GM12874 (cell line): ENCODE measurements at regions not wholly inside any gene's neighbourhood (a gene's known extent, or its start where the extent isn't known, plus 50 kb on each side); places are given as distances from the start of the nearest gene placed in this dataset.

Source experiments
- TF ChIP-seq, protein P1 (sequence below): IDR thresholded peaks from 2 replicates; pipeline ENCODE4 v1.5.1; 2011; ENCODE audit warnings: low read depth, mild to moderate bottlenecking, control low read depth, low read length, moderate library complexity; ENCODE audit not compliant: insufficient read depth

DNA sequence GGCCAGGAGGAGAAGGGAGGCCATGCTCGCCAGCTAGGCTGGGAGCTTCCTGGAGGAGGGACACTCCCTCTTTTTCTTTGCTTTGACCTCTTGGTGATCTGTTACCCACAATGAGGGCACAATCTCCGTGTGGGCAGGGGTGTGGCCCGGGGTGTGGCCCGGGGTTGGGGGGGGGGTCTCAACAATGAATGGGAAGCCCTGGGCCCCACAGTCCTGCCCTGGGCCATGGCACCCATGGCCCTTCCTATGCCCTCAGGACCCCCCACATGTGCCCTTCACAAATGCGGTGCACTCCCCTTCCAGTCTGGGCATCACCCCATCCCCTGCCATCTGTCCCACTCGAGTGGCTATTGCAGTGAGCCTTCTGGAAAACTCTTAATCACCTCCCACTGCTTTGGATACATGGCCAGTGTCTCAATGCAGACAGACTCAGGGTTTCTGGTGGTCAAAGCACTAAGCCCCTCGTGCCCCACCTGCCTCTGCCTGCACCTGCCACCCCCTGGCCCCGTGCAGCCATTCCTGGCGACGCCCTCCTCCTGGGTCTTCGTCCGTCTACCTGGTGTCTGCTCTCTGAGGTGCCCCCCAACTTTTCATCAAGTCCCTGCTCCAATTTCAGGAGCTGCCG is 611.3 kb downstream of the TBC1D22A start:
- TF ChIP-seq, protein P1, sequence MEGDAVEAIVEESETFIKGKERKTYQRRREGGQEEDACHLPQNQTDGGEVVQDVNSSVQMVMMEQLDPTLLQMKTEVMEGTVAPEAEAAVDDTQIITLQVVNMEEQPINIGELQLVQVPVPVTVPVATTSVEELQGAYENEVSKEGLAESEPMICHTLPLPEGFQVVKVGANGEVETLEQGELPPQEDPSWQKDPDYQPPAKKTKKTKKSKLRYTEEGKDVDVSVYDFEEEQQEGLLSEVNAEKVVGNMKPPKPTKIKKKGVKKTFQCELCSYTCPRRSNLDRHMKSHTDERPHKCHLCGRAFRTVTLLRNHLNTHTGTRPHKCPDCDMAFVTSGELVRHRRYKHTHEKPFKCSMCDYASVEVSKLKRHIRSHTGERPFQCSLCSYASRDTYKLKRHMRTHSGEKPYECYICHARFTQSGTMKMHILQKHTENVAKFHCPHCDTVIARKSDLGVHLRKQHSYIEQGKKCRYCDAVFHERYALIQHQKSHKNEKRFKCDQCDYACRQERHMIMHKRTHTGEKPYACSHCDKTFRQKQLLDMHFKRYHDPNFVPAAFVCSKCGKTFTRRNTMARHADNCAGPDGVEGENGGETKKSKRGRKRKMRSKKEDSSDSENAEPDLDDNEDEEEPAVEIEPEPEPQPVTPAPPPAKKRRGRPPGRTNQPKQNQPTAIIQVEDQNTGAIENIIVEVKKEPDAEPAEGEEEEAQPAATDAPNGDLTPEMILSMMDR: no peak

DNA sequence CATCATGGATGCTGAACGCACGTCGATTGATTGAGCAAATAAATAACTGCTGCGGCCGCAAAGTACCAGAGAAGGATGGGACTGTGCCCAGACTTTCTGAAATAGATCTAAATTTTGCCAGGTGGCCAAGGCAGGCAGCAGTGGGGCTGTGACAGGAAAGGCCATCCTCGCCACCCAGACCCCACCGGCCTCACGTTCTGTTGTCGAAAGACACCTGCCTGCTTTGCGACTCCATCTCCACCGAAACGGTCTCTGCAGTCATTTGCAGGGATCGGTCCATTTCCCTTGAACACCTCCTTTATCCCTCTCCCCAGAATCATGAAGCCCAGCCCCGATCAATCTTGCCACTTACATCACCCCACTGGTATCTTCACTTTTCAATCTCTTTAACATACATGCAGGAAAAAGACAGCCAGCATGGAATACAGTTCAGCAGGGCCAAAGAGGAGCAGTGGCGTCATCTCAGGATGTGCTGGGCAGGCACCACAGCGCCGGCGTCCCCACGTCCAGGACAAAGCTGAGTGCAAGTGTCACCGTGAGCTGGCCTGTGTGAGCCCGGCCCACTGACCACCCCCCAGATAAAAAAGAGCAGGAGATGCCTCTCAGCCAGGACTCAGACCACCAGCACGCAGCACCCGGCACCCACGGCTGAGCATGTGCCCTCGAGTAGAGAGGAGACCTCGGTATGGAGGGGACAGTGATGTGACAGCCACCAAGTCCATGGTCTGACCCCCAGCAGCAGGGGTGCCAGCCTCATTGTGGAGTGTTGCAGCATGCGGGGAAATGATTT is 610.3 kb downstream of the TBC1D22A start:
- TF ChIP-seq, protein P1: no peak

DNA sequence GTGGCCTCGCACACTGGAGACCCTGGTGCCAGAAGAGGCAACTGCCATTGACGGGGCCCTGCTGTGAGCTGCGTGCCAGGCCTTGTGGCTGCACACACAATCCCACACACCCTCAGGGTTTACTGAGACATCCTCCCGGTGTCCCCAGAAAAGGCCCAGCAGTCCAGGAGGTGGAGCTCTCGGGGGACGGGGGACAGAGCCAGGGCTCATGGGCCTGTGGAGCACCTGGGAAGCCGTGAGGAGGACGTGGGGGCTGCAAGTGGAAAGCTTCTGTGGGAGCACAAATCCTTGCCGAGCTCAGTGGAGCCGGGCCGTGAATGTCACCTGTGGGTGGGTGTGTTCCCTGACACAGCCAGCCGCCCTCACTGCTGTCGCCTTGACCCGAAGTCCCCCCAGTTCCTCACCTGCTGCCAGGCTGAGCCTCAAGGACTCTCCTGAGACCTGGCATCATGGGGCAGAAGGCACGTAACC is 609.7 kb downstream of the TBC1D22A start:
- TF ChIP-seq, protein P1: no peak

DNA sequence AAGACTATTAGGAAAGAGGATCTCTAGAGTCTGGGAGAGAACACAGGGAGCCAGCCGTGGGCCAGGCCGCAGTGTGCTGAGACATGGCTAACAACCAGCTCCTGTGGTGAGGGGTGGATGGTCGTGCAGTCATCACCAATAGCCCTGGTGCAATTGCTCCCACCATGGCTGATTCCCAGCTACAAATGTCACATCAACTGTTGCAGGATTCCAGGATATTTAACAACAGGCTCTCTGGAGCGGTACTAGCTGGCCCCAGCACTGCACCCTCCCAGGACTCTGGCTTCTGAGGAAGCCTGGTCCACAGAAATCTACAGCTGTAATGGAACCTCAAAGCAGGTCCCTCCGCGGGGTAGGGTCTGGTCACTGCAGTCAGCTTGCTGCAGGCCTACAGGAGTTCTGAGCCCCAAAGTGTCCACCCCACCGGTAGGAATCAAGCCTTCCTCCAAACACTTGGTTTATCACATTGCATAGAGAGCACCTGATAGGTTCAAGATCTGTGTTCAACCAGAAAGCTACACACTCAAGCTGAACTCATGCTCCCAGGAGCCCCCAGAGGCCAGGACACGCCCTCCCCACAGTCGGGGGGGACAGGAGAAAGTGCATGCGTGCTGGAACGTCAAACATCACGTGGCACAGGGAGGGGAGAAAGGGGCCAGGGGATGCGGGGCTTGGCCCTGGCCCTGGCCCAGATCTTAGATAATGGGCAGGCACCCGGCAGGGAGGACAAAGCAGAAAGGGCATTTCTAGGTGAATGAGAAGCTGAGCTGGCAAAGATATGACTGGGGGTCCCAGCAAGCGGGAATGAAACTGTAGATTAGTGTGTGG is 609.0 kb downstream of the TBC1D22A start:
- TF ChIP-seq, protein P1: no peak

DNA sequence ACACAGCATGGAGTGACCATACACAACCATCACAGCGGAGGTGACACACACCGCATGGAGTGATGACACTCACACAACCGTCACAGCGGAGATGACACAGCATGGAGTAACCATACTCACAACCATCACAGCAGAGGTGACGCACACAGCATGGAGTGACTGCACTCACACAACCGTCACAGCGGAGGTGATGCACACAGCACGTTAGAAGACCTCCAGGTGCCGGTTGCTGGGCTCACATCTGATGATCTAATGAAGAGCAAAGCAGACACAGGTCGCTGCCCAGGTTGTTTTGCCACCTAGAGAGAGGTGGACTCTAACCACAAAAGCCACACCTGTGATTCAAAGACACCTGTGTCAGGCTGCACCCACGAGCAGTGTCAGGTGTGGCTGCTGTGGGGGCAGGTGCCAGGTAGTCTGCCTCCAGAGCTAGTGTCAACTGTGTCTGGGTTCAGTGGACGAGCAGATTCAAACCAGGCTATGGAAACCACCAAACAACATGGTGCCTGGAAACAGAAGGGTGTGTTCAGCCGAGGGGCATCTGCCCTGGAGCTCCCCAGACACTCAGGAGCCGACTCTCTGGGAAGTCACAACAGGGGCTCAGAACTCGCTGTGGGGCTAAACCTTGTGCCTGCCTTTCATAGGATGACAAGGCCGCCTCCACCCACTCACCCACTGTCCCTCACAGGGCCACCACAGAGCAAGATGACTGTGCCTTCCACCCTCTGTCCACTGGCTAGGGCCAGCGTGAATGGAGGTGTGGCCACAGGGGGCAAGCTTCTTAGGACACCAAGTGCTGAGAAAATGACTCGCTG is 608.2 kb downstream of the TBC1D22A start:
- TF ChIP-seq, protein P1: no peak

DNA sequence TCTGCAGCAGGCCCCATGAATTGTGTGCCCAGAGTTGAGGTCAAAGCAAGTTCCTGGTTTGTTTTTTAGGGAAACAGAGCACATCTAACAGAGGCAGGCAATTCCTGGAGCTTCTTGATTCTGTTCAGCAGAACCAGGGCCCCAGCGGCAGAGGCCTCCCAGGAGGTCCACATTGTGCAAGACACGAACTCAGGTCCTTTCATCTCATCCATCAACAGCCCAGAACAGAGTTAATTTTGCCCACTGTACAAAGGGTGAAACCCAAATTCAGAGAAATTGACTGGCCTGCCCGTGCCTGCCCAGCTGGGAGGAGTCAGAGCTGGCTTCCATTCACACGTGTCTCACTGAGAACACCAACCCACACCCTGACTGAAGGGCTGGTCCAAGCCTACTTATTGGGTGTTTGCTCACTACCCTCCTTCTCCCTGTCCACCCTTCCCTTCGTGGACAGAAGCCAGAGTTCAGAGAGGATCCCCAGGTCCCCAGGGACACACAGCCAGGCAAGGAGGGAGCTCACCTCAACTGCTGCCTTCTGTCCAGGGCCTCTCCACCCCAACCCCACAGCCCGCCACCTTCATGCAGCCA is 607.1 kb downstream of the TBC1D22A start:
- TF ChIP-seq, protein P1: no peak
